Panc1 (cell line): ENCODE measurements at regions not wholly inside any gene's neighbourhood (a gene's known extent, or its start where the extent isn't known, plus 50 kb on each side); places are given as distances from the start of the nearest gene placed in this dataset.
"Not testable (repeated sequence)": the region's sequence is repeated elsewhere in the genome, so short reads cannot be mapped to it uniquely, and the experiment has no call there.

ENCODE experiments used
- POLR2AphosphoS5 ChIP-seq: IDR thresholded peaks from 2 replicates; pipeline ENCODE4 v1.6.1; 2012; ENCODE audit warnings: mild to moderate bottlenecking, low read depth, low read length, moderate library complexity
- REST ChIP-seq, 2 experiments: IDR thresholded peaks; 2 replicates each; pipeline ENCODE4 v1.6.1; 2011 to 2012; ENCODE audit warnings: low read depth in 2 of 2, control low read depth in 1 of 2, low read length in 1 of 2, mild to moderate bottlenecking in 1 of 2, moderate library complexity in 1 of 2; ENCODE audit not compliant: insufficient read depth in 1 of 2
- TF ChIP-seq, protein P1 (sequence below): fragments of 450-650 bp; IDR thresholded peaks from 2 replicates; pipeline ENCODE4 v1.5.1; 2017; ENCODE audit warnings: mild to moderate bottlenecking

DNA sequence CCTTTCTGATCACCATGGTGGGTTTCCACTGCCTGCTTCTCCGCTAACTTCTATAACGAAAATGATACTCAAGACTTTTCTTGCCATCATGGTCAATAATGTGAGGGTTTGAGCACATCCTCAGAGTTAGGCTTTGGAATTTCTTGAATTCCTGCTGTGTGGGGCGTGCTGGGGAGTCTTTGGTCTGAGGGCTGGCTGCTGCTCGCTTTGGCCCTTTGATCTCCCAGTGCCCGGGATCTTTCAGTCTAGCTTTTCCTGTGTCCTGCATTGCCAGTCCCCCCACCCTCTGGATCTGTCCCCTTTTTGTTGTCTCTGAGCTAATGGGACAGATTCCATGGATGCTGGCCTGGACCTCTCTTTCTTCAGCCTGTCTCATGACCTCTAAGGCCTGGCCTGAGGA lies 182.6 kb downstream of the NPIPA7 start:
- TF ChIP-seq, protein P1, sequence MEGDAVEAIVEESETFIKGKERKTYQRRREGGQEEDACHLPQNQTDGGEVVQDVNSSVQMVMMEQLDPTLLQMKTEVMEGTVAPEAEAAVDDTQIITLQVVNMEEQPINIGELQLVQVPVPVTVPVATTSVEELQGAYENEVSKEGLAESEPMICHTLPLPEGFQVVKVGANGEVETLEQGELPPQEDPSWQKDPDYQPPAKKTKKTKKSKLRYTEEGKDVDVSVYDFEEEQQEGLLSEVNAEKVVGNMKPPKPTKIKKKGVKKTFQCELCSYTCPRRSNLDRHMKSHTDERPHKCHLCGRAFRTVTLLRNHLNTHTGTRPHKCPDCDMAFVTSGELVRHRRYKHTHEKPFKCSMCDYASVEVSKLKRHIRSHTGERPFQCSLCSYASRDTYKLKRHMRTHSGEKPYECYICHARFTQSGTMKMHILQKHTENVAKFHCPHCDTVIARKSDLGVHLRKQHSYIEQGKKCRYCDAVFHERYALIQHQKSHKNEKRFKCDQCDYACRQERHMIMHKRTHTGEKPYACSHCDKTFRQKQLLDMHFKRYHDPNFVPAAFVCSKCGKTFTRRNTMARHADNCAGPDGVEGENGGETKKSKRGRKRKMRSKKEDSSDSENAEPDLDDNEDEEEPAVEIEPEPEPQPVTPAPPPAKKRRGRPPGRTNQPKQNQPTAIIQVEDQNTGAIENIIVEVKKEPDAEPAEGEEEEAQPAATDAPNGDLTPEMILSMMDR, result not testable (repeated sequence)
- TF ChIP-seq REST (IDR thresholded peaks at IDR 0.05; ENCODE audit: insufficient read depth in 1 of 2, low read depth in 2 of 2, low read length in 1 of 2); POLR2AphosphoS5: not testable (repeated sequence)
